ENCODE measurements at regions not wholly inside any gene's neighbourhood (a gene's known extent, or its start where the extent isn't known, plus 50 kb on each side); places are given as distances from the start of the nearest gene placed in this dataset.
"Not testable (repeated sequence)": the region's sequence is repeated elsewhere in the genome, so short reads cannot be mapped to it uniquely, and the experiment has no call there.

GRCh38 chr1:99062192-99062591 lies 57.5 kb upstream of the PLPPR5 start:
- no peak for DNase-seq

GRCh38 chr1:99069146-99069545 lies 64.5 kb upstream of the PLPPR5 start:
- DNase-seq: no peak

- DNase-seq: not testable (repeated sequence)
Observed at GRCh38 chr1:99078529-99078928, 73.9 kb upstream of the PLPPR5 start.

- DNase-seq: no peak
Observed at GRCh38 chr1:99082366-99082765, 77.7 kb upstream of the PLPPR5 start.

- no peak for DNase-seq
Observed at GRCh38 chr1:99083338-99083737, 78.7 kb upstream of the PLPPR5 start.

- DNase-seq: no peak
Observed at GRCh38 chr1:99084562-99084961, 79.9 kb upstream of the PLPPR5 start.

- no peak for DNase-seq
Observed at GRCh38 chr1:99086057-99086456, 81.4 kb upstream of the PLPPR5 start.

- no peak for DNase-seq
Observed at GRCh38 chr1:99098589-99098988, 93.9 kb upstream of the PLPPR5 start.

GRCh38 chr1:99106274-99106673 lies 101.6 kb upstream of the PLPPR5 start:
- DNase-seq: no peak

GRCh38 chr1:99107680-99108079 lies 103.0 kb upstream of the PLPPR5 start:
- no peak for DNase-seq

- no peak for DNase-seq
Observed at GRCh38 chr1:99110140-99111041, 105.7 kb upstream of the PLPPR5 start.

- DNase-seq: no peak
Observed at GRCh38 chr1:99115231-99115630, 110.6 kb upstream of the PLPPR5 start.

GRCh38 chr1:99119188-99119587 lies 114.5 kb upstream of the PLPPR5 start:
- no peak for DNase-seq

- no peak for DNase-seq
Observed at GRCh38 chr1:99122039-99122438, 117.4 kb upstream of the PLPPR5 start.

GRCh38 chr1:99123936-99124335 lies 119.3 kb upstream of the PLPPR5 start:
- no peak for DNase-seq

GRCh38 chr1:99131546-99131945 lies 126.9 kb upstream of the PLPPR5 start:
- DNase-seq: no peak

GRCh38 chr1:99133756-99134500 lies 129.3 kb upstream of the PLPPR5 start:
- DNase-seq: no peak

- DNase-seq: no peak
Observed at GRCh38 chr1:99137554-99138206, 126.6 kb upstream of the PLPPR4 start.

- DNase-seq: no peak
Observed at GRCh38 chr1:99139876-99140275, 124.4 kb upstream of the PLPPR4 start.

- DNase-seq: no peak
Observed at GRCh38 chr1:99146129-99146848, 118.0 kb upstream of the PLPPR4 start.

- DNase-seq: no peak
Observed at GRCh38 chr1:99149952-99150351, 114.3 kb upstream of the PLPPR4 start.

GRCh38 chr1:99152132-99152531 lies 112.2 kb upstream of the PLPPR4 start:
- DNase-seq: no peak

- DNase-seq: no peak
Observed at GRCh38 chr1:99163671-99164070, 100.6 kb upstream of the PLPPR4 start.
